GM19238 (cell line): ENCODE measurements at regions not wholly inside any gene's neighbourhood (a gene's known extent, or its start where the extent isn't known, plus 50 kb on each side); places are given as distances from the start of the nearest gene placed in this dataset.
"Not testable (repeated sequence)": the region's sequence is repeated elsewhere in the genome, so short reads cannot be mapped to it uniquely, and the experiment has no call there.

Source experiments
- DNase-seq: peaks from one replicate; pipeline ENCODE4 v3.0.0; 2011; ENCODE audit warnings: low spot score; ENCODE audit not compliant: insufficient read length

DNA sequence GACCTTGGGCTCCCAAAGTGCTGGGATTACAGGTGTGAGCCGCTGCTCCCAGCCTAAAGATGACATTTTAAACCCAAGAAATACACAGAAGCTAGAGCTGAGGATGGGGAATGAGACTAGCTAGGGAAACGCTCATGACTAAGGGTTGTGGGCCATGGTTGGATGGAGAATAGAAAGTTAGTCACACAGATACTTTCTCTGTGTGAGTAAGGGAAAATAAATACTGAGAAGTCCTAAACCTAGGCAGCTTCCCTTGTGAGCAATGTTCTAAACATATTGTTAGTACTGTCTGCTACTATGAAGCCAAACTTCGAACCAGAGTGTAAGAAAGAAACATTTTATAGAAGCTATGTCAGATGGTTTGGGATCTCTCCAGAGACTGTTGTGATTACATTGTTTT, 304.8 kb upstream of the STAC start:
- no peak for DNase-seq

DNA sequence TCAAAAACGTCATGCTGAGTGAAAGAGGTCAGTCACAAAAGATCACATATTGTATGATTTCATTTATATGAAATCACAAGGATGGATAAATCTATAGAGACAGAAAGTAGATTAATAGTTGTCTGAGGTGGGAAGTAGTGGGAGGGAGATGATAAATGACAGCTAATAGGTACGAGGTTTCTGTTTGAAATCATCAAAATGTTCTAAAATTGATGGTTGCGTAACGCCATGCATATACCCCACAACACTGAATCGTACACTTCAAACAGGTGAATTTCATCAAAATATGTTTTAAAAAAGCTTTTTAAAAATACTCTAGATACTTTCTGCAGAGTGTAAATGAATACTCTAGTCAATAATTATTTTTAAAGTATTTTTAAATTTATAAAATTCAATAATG, 303.0 kb upstream of the STAC start:
- no peak for DNase-seq

- DNase-seq = not testable (repeated sequence)
Measured at GRCh38 chr3:36082958-36083357, 297.3 kb upstream of the STAC start.

DNA sequence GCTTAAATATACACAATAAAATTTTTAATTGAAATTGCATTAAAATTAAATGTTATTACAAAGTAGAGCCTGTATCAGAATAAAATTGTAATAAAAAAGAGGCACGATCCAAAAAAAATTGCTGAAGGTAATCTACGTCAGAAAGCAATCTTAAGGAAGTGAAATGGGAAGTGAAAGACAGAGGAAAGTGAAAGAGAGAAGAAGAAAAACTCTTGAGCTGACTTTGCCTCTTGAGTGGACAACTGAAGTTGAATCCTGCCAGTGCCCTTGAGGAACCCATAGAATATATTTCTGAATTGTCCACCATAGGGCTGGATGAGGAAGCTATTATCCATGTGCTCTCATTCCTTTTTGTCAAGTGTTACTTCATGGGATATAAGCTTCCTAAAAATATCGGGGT, 285.1 kb upstream of the STAC start:
- no peak for DNase-seq

- DNase-seq = no peak
Measured at GRCh38 chr3:36097209-36097608, 283.1 kb upstream of the STAC start.

GRCh38 chr3:36114353-36114752, 266.0 kb upstream of the STAC start:
- no peak for DNase-seq

DNA sequence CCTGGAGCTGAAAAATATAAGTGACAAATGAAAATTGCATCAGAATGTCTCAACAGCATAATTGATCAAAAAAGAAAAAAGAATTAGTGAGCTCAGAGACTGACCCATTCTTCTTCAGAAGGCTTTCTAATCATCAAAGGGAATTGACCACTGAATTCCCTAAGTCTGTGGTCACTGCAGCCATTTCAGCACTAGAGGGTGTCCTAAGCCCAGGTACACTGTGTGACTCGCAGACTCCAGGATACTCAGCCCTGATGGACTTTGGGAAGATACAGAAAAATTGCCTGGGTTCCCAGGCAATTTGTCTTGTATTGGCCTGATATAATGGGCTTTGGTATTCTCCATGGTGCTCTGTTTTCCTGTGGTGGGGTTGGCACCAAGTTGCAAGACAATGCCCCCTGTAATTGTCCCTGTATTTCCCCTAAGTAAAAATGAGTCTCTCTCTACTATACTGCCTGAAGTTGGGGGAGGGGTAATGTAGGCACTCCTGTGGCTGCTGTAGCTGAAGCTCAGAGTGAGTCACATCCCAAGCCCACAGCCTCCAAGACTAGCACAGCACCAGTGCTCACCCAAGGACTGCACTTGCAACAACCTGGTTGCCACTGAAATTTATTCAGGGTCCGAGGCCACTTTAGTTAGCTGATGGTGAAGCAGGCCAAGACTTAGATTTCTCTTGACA, 256.0 kb upstream of the STAC start:
- DNase-seq = no peak

DNA sequence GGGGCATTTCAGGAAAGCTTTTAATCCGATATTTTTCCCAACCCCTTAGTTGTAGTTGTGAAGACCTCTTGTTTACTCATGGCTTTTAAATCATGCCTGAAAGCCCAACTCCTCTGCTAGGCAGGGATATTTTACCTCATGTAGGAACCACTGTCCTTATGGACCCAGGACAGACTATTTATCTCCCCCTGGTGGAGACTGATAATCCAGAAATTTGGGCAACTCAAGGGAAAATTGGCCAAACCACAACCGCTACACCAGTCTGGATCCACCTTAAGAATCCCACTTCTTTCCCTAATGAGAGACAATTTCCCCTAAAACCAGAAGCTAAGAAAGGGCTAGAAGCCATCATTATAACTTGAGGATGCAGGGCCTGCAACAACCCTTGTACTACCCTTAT, 248.1 kb upstream of the STAC start:
- DNase-seq = no peak

DNA sequence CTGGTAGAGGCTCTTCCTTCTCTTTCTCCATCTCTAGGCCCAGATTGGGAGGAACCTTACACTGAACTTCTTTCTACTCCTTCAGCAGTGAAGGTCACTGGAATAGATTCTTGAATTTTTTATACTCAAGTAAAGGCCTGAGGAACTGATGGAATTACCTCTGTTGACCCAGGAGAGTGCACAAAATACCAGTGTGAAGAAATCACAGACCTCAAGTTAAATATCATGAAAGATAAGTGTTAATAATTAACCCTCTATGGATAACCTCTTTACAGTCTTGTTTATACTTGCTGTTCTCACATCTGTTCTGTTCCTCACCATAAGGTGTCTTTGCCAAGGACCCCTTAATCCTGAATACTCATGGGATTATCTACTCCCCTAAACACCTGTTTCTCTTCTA, 244.4 kb upstream of the STAC start:
- no peak for DNase-seq

DNA sequence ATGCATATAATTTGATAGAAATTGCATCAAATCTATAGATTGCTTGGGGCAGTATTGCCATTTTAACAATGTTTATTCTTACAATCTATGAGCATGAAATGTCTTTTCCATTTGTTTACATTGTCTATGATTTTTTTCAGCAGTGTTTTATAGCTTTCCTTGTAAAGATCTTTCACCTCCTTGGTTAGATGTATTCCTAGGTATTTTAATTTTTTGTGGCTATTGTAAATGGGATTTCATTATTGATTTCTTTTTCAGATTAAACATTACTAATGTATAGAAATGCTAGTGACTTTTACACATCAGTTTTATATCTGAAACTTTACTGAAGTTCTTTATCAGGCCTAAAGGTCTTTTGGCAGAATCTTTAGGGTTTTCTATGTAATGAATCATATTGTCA, 237.6 kb upstream of the STAC start:
- no peak for DNase-seq

GRCh38 chr3:36146404-36146803, 233.9 kb upstream of the STAC start:
- DNase-seq = no peak

DNA sequence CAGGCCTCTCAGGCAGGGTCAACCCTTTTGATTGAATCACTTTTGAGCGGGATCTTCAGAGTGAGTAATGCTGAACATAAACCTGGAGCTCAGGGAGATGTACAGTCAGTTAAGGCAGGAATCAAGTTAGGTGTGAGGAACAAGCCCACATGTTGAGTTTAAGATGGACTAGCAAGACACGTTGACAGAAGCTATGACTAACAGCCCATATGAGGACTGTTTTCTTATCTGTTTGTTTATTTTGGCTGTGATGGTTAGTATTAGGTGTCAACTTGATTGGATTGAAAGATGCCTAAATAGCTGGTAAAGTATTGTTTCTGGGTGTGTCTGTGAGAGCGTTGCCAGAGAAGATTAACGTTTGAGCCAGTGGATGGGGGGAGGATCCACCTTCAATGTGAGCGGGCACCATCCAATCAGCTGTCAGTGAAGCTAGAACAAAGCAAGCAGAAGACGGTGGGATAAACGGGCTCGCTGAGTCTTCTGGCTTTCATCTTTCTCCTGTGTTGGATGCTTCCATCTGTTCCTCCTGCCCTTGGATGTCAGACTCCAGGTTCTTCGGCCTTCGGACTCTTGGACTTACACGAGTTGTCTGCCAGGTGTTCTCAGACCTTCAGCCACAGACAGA, 232.3 kb upstream of the STAC start:
- DNase-seq = no peak

GRCh38 chr3:36149447-36149865, 230.8 kb upstream of the STAC start:
- DNase-seq = no peak

- no peak for DNase-seq
Measured at GRCh38 chr3:36155515-36155914, 224.8 kb upstream of the STAC start.

DNA sequence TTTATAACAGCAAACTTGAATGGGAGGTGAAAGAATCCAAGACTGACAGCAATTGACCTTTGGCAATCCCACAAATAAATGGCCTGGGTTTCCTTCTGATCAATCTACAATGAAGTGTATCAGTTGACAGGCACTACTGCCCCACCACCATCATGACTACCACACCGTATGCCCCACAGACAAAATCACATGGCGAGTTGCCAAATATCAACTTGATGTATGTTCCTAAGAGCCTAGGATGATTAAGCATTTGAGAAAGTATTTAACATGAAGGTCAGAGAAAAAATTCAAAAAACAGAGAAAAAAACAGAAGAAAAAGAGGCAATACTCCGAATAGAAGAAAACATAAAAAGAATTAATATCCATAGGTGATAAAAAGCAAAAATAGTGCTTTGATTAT, 215.9 kb upstream of the STAC start:
- no peak for DNase-seq

GRCh38 chr3:36165509-36166290, 214.6 kb upstream of the STAC start:
- no peak for DNase-seq

DNA sequence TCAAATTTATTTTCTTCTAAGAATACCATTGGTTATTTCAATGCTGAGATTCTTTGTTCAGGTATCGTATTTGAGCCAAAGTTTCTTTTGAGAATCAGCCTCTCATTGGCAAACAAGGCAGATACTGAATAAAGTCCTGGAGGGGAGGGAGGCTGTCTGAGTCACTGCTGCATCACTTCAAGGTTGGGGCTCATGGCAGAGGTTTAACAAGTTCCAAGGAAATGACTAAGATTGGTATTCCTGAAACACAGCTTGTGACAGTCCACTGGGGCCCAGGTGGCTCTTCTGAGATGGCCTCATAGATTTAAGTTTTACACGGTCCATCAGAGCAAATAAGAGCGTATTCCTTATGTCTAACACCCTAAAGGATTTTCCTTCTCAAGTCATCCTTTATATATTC, 213.8 kb upstream of the STAC start:
- no peak for DNase-seq

GRCh38 chr3:36172699-36173098, 207.6 kb upstream of the STAC start:
- DNase-seq = no peak

DNA sequence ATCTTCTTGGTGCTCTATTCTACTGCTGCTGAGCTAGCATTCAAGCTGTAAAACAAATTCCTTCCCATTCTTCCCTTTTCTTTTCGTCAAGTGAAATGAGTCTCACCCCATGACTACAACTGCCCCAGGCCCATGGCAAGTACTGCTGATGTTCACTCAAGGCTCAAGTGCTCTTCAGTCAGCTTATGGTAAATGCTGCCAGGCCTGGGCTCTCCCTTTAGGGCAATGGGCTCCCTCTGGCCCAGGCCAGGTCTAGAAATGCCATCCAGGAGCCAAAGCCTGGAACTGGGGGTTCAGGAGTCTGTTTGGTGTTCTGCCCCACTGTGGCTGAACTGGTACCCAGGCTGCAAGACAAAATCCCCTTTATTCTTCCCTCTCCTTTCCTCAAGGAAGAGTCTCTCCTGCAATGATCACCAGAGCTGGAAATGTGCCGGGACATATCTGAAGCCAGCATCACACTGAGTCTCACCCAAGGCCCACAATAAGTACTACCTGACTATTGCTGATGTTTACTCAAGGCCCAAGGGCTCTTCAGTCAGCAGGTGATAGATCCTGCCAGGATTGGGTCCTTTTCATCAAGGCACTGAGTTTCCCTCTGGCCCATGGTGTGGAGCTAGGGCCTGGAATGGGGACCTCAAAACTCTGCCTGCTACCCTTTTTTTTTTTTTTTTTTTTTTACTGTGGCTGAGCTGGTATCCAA, 205.0 kb upstream of the STAC start:
- DNase-seq = no peak

DNA sequence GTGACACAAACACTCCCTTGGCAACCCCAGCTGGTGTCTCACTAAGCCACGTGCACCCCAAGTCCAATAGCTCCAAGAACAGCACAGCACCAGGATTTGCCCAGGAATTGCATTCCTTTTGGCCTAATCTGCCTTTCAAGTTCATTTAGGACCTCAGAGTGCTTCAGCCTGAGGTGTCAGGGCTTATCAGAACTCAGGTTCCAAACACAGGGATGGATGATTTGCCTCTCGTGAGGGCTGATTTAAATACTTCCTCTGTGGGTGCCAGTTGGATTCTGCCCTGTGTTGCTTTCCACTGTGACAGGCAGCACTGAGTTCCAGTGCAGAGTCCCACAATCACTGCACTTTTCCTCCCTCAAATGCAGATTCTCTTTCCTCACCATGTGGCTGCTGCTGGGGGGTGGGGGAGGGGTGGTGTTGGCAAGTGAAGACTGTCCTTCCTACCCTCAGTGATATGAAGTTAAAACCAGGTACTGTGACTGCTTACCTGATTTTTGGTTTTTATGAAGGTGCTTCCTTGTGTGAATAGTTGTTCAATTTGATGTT, 204.3 kb upstream of the STAC start:
- DNase-seq = no peak

DNA sequence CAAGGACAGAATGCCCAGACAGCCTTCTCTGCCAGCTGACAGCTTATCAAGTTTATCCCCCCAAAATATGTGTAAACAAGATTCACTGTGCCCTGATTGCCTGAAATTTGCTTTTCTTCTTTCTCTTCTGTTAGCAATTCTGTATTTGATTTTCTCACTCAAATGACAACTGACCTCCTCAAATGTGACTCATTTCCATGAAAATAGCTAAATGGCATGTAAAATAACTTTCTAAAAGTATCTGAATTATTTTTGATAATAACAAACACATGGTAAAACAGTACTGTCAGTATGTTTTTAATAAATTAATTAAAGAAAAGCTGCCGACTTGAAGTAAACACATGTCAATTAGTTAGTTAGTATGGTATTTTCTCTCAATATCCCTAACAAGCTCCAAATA, 202.3 kb upstream of the STAC start:
- no peak for DNase-seq

DNA sequence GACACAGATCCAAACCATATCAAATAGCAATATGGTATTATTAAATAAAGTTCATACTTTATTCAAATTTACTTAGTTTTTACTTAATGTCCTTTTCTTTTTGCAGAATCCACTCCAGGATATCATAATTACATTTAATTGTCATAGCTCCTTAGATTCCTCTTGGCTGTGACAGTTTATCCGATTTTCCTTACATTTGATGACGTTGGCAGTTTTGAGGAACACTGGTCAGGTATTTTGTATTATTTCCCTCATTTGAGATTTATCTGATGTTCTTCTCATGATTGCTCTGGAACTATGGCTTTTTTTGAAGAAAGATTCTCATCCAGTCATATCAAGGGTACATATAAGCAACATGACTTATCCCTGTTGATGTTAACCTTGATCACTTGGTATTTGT, 198.3 kb upstream of the STAC start:
- no peak for DNase-seq
